Upper lobe of left lung (tissue), 4 donors: ENCODE measurements at regions not wholly inside any gene's neighbourhood (a gene's known extent, or its start where the extent isn't known, plus 50 kb on each side); places are given as distances from the start of the nearest gene placed in this dataset.

ENCODE experiments used
- CTCF ChIP-seq, 6 experiments: fragments of 450-650 bp in 4 of 6; fragments of 200-600 bp in 2 of 6; sonication (generic) in 2 of 6; IDR thresholded peaks; one replicate each; pipeline ENCODE4 v1.5.1; 2016 to 2019; ENCODE audit warnings: antibody characterized with exemption in 6 of 6
- EP300 ChIP-seq, 4 donors: sonication (generic); formaldehyde crosslinking; IDR thresholded peaks; one replicate each; pipeline ENCODE4 v1.5.1; 2017; ENCODE audit warnings: antibody characterized with exemption in 4 of 4, control low read depth in 2 of 4
- POLR2A ChIP-seq, 4 donors: fragments of 450-650 bp; IDR thresholded peaks; one replicate each; pipeline ENCODE4 v1.5.1; 2016 to 2017; ENCODE audit warnings: antibody characterized with exemption in 4 of 4, mild to moderate bottlenecking in 2 of 4
- POLR2AphosphoS5 ChIP-seq, 2 donors: sonication (generic); formaldehyde crosslinking; IDR thresholded peaks; one replicate each; pipeline ENCODE4 v1.5.1; 2017; ENCODE audit warnings: antibody characterized with exemption in 2 of 2

GRCh38 chr1:79660129-79660528 is 653.6 kb upstream of the ADGRL4 start:
- TF ChIP-seq CTCF (IDR thresholded peaks at IDR 0.05) (no peak), EP300 (IDR thresholded peaks at IDR 0.05) (no peak), POLR2AphosphoS5 (IDR thresholded peaks at IDR 0.05) (no peak), POLR2A (IDR thresholded peaks at IDR 0.05) (no peak)
